HTR-8/SVneo (cell line): ENCODE measurements at regions not wholly inside any gene's neighbourhood (a gene's known extent, or its start where the extent isn't known, plus 50 kb on each side); places are given as distances from the start of the nearest gene placed in this dataset.

ENCODE experiments used
- DNase-seq: peaks from one replicate; pipeline ENCODE4 v3.0.0; 2011; ENCODE audit warnings: low spot score, mixed read lengths; ENCODE audit not compliant: insufficient read length
- FAIRE-seq: peaks from 2 replicates; lab custom pipeline; 2011; peaks lifted over from hg19 to GRCh38; lab: Jason Lieb, UNC

- FAIRE-seq = no peak
- DNase-seq = no peak
Measured at GRCh38 chr2:196549052-196549451, 90.5 kb upstream of the CCDC150 start.

DNA sequence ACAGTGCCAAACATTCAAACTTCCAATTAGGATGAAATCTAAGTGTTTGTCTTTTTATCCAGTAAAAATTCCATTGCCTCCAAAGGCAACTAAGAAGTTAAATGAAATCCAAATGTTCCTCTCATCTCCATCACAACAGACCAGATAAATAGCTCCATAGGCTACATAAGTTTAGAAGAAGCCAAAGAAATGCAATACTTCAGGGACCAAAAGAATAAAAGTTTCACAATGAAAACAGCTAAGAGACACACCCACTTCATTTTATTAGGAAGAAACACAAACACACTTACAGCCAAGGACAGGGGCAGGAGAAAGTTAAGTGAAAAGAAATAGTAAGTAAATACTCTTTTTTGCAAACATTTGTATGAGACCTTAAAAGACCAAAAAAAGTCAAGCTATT, 88.5 kb upstream of the CCDC150 start:
- FAIRE-seq (no peak), DNase-seq (no peak)

DNA sequence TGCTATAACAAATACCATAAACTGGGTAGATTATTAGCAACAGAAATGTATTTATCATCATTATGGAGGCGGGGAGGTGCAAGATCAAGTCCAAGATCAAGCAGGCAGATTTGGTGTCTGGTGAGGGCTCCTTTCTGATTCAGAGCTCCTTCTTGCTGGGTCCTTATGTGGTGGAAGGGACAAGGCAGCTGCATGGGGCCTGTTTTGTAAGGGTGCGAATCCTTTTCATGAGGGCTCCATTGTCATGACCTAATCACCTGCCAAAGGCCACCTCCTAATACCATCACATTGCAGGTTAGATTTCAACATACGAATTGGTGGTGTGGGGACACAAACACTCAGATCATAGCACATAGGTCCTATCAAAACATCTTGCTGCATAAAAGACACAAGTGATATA, 84.4 kb upstream of the CCDC150 start:
- DNase-seq (no peak), FAIRE-seq (no peak)

DNA sequence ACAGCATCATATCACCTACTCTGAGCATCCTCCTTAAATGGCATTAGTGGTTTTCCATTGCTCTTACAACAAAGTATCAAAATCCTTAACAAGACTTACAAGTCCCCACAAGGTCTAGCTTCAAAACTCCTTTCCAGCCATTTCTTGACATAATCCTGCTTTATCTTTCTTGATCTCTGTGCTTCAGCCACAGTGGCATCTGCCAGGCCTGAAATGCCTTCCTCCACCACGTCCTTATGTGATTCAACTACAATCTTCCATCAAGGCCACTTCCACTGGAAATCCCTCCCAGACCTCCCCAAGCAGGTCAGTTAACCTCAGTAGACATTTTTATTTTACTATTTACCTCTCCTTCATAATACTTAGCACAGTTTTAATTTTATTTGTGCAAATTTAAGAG, 83.8 kb upstream of the CCDC150 start:
- FAIRE-seq (no peak), DNase-seq (no peak)

DNA sequence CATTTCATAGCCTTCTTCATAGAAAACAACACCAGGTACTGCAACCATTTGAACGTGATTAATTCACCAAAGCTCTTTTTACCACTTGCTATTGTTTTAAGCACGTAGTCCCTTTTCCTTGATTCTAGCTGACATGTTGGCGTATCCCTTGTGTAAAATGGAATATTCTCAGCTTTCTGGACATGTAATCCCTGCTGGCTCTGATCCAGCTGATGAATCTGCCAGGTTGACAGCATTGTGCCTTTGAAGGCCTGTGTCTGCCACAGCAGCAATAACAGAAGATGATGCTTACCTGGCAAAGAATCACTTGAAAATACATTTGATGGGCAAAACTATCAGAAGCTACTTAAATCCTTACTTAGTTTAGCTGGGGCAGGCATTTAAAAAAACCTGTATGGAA, 81.0 kb upstream of the CCDC150 start:
- DNase-seq = no peak
- no peak for FAIRE-seq

DNA sequence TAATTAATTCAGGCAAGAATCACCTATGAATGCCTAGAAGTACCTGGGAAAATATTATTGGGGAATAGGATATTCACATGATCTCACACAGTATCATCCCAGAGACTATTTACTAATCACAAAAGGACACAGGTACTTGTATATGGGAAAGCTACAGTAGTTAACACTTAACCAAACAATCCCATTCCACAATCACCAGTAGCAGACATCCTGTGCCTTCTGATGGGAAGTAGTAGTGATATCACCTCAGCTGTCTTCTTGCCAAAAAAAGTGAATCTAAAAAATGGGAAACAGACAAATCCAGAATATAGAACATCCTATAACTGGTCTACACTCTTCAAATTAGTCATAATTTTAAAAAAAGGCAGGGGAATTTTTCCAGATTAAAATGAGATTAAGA, 75.6 kb upstream of the CCDC150 start:
- DNase-seq (no peak), FAIRE-seq (no peak)

DNA sequence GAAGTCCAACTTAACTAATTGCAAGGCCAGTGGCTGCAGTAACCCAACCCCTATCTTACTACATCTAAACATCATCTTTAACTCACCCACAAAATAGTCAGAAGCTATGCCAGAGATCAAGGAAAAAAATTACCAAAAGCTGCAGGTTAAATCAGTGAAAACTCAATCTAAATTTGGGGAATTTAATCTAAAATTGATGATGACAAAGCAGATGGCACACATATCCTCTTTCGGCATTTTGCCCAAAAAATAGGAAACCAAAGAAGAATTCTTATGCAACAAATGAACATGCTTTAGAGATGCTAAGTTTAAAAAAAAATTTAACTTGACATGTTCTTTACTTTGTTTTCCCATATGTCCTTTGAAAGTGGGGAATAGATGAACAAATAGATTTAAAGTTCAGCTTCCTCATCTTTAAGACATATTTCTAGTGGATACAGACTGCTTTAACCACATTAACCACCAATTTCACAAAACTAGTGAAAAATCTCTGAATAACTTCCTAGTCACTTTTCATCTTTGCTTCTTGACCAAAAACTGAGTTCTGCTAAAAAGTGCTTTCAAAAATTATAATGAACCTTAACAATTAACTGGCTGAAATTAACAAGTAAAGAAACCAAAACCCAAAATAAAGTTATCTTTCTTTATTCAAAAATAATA, 74.3 kb upstream of the CCDC150 start:
- DNase-seq = no peak
- no peak for FAIRE-seq

- DNase-seq = no peak
- FAIRE-seq = no peak
Measured at GRCh38 chr2:196565982-196566381, 73.5 kb upstream of the CCDC150 start.

DNA sequence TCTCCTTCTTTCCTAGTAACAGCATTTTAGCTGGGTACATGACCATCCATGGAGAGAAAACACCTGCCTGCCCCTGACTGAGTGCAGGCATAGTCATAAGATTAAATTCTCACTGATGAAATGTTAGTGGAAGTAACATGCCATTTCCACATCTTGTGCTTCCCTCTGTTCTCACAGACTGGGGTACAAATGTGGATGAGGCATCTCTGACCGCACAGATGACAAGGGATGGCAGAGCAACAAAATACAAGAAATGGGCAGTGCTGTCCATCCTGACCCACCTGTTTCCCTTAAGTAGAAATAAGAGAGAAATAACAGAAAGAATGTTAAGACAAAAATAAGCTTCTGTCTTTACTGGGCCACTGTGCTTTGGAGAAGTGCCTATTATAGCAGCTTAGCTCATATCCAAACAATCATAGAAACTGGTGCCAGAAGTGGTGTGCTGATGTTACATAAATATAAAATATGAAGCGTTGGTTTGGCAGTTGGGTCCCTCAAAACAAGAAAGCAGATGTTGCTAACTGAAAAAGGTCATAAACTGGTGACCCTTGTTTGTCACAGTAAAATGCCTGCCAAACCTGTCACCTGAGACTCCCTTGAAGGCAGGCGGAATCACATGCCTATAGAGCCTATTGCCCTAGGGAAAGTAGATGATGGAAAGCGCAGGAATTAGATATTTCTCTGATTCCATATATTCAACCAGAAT, 72.4 kb upstream of the CCDC150 start:
- no peak for DNase-seq

DNA sequence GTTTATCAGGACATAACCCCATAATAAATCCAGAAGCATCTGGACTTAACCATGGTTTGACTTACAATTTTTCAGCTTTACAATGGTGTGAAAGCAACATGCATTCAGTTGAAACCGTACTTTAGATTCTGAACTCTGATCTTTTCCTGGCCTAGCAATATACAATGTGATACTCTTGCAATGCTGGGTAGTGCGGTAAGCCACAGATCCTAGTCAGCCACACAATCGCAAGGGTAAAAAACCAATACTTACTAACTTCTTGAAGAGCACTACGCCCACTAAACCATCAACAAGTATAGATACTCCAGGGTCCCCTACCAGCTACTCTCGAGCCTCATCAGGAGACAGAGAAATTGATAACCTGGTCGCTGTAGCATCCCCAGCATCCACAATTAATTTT, 71.0 kb upstream of the CCDC150 start:
- no peak for FAIRE-seq
- no peak for DNase-seq

More for the DNA sequence above, 72.4 kb upstream of the CCDC150 start:
- no peak for FAIRE-seq

DNA sequence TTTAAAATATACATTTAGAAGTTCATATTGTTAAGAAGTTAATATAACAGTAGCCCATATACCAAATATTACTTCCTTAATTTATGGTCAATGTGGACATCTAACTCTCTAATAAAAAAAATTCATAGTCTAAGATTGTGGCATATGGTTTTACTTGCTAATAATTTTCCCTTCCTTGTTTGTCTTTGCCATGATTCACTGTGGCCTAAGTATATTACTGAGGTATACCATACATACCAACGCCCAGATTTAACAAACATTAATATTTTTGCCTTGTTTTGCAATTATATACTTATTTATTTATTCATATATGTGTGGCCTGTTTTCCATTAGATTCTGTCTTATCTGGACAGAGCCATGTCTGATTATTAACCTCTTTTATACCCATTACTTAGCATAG, 54.6 kb upstream of the CCDC150 start:
- DNase-seq (no peak), FAIRE-seq (no peak)

- FAIRE-seq = peak; percentile 38
- peak; percentile 47 for DNase-seq
Measured at GRCh38 chr2:196586511-196586991, 53.0 kb upstream of the CCDC150 start.

DNA sequence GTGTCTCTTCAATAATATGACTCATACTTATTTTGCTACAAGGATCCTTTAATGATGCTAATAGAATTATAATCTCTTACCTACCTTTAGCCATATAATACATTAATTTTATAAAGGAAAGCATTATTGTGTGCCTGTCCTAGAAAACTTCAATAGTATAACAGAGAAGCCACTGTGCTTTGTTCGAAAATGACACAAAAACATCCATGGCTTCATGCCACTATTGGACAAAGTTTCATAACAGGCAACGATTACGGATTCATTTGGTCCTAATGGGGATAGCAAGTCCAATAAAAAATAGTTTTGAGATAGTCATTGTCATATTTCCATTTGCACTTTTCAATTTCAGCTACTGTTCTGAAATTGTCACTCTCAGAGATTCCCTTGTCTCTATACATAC, 52.5 kb upstream of the CCDC150 start:
- no peak for DNase-seq

DNA sequence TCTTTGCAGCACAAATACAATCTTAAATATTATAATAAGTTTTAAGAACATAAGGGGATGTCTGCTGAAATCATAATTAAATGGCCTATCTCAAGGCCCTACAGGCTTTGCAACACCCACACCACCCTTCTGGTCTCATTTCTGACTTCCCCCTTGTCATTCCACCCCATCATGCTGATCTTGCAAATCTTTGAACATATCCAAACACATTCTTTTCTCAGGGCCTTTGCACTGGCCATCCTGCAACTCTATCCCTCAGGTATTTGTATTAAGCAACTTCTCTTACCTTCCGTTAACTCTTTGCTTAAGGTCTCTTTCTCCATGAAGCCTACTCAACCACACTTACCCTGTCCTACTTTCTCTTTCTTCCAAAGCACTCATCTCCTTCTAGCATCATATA, 51.8 kb upstream of the CCDC150 start:
- FAIRE-seq (no peak), DNase-seq (no peak)

More for the DNA sequence above, 52.5 kb upstream of the CCDC150 start:
- FAIRE-seq = no peak

GRCh38 chr2:196589419-196589818, 50.1 kb upstream of the CCDC150 start:
- DNase-seq = no peak
- FAIRE-seq = no peak
